ENCODE measurements at regions not wholly inside any gene's neighbourhood (a gene's known extent, or its start where the extent isn't known, plus 50 kb on each side); places are given as distances from the start of the nearest gene placed in this dataset.

DNA sequence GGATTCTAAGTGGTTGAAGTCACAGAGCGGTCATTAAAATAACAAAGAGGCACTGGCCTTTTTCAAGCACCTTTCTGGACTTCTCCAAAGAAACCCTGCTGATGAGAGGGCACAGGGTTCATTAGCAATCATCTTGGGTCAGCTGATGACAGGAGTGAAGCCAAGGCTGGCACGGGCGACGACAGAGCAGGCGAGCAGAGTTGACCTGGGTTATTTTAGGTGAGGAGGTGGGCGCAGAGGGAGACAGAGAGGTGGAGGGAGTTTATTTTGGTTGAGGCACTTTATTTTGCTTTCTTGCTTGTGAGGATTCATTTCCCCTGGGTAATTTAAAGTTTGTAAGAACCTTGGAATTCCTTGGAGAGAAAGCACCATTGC is 57.9 kb downstream of the OLIG1 start:
- TF ChIP-seq, protein P1, sequence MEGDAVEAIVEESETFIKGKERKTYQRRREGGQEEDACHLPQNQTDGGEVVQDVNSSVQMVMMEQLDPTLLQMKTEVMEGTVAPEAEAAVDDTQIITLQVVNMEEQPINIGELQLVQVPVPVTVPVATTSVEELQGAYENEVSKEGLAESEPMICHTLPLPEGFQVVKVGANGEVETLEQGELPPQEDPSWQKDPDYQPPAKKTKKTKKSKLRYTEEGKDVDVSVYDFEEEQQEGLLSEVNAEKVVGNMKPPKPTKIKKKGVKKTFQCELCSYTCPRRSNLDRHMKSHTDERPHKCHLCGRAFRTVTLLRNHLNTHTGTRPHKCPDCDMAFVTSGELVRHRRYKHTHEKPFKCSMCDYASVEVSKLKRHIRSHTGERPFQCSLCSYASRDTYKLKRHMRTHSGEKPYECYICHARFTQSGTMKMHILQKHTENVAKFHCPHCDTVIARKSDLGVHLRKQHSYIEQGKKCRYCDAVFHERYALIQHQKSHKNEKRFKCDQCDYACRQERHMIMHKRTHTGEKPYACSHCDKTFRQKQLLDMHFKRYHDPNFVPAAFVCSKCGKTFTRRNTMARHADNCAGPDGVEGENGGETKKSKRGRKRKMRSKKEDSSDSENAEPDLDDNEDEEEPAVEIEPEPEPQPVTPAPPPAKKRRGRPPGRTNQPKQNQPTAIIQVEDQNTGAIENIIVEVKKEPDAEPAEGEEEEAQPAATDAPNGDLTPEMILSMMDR (IDR thresholded peaks at IDR 0.05) = no peak
- no peak for TF ChIP-seq POLR2AphosphoS5 (IDR thresholded peaks at IDR 0.05)
